GM21576 (cell line): ENCODE measurements at regions not wholly inside any gene's neighbourhood (a gene's known extent, or its start where the extent isn't known, plus 50 kb on each side); places are given as distances from the start of the nearest gene placed in this dataset.

Experiments
- ATAC-seq: cut with Tn5 transposase; IDR thresholded peaks from one replicate; pipeline ENCODE4 v1.9.1; 2021; ENCODE audit warnings: mild to moderate bottlenecking, moderate library complexity; ENCODE audit not compliant: unreplicated experiment

DNA sequence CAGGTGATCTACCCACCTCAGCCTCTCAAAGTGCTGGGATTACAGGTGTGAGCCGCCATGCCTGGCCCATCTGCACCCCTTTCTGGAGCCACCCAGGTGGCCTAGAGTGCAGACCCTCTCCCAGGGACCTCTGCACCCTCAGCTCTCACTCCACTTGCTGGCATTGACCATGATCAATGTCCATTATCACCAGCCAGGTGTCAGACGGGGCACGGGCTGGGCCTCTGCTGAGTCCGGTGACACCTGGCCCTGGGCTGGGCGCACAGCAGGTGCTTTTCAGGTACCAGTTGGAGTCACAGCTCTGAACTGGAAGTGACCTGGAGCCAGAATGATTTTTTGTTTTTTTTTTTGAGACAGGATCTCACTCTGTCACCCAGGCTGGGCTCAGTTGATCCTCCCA is 91.8 kb upstream of the PMEPA1 start:
- no peak for ATAC-seq

DNA sequence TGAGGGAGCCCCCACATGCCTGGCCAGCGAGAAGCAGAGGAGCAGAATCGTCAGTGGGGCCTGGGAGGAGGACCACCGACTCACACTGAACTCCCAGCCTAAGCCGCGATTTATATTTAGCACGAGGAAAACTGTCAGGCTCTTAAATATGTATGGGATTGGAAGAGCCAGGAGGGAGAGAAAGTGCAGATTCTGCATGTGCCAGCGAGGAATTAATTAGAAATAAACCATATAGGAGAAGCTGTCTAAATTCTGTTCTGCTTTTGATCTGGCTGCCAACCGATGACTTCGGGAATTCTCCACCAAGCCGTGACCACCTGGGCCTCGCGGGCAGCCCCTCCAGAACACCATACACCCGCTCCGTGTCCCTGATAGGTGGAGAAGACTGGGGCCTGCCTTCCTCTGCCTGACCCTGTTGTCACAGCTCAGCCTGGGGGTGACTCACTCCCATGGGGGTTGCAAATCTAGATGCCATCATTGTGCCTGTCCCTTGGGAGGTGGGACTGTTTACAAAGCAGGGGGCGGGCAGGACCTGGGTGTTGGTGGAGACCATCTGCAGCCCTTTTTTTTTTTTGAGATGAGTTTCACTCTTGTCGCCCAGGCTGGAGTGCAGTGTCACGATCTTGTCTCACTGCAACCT is 91.1 kb upstream of the PMEPA1 start:
- no peak for ATAC-seq

DNA sequence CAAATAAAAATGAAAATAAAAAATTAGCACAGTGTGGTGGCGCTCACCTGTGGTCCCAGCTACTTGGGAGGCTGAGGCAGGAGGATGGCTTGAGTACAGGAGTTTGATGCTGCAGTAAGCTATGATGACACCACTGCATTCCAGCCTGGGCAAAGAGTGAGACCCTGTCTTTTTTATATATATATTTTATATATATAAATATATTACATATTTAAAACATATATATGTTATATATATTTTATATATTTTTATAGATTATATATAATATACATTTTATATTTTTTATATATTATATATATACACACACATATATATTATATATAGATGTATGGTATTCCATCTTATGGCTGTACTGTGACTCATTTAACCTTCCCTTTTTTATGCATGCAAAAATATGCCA is 87.6 kb upstream of the PMEPA1 start:
- ATAC-seq: no peak

DNA sequence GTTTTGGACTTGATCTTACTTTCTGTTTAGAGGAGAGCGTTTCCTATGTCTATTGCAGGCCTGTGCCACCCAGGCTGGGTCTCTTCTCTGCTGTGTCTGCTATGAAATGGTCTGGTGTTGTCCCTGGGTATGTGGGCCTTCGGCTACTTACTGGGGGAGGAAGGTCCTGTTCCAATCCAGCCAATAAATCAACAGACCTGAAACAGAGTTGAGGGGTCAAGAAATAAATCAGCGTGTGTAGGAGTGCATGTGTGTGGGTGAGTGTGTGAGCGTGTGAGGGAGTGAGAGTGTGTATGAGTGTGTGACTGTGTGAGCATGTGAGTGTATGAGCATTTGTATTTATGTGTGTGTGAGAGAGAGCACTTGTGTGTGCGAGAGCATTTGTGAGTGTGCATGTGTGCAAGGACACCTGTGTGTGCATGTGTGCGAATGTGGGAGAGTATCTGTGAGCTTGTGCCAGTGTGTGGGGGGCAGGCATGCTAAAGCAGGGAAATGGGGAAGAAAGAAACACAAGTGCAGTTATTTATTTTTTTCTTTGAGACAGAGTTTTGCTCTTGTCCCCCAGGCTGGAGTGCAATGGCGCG is 86.3 kb upstream of the PMEPA1 start:
- ATAC-seq: no peak

DNA sequence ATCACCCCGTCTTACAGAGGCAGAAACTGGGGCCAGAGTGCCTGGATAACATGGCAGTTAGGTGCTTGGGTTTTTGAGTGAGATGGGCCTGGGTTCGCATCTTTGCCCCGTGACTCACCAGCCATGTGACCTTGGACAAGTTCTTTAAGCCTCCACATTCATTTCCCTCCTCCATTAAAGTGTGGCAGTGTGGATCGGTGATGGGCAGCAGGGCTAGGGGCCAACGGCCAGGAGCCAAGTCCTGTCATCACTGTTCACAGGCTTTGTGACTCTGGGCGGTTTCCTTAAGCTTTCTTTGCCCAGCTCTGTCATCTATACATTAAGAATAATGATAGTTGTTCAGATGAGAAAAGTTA is 85.5 kb upstream of the PMEPA1 start:
- no peak for ATAC-seq

DNA sequence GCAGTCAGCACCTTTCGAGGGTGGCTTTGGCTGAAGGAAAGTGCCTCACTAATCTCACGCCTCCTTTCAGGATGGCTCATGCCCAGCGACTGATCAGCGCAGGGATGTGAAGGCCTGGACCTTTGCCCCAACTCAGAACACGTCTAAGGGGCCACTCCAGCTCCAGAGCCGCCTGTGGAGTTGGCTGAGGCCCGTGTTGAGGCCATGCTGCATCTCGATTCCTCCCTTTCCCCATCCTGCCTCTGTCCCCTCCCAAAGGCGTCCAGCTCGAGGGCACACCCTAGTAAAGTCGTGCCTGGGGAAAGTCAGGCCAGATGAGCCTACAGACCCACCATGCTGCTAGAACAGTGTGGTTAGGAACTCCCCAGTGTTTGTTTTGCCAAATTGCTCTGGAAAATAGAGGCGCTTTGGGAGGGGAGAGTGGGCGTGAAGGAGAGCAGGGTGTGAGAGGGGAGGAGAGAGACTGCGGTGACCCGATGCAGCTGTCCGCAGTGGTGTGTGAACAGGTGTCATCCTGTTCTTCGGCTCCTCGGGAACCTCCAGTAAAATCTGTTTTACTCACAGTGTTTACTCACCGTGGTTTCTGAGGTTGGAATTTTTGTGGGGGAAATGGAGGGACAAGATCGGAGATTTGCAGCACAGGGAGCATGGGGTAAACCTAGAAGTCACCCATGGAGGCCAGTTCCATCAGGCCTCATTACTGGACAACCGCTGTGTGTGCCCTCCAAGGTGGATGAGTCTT is 85.0 kb upstream of the PMEPA1 start:
- no peak for ATAC-seq

DNA sequence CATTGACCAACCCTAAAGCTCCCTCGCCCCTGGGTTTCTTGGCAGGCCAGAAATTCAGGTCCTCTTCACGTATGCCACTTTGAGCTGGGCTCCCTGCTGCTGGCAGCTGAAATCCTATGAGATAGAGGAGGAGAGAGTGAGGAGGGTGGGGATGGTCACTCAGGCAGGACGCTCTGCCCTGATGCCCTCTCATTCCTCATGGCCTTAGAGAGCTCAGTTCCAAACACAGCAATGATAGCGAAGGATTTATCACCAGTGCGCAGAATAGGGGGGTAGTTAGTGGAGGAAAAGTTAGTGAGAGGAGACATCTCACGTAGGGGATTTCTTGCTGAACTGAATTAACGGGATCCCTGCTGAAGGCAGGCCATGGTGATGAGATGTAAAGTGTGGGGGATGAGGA is 84.2 kb upstream of the PMEPA1 start:
- no peak for ATAC-seq

DNA sequence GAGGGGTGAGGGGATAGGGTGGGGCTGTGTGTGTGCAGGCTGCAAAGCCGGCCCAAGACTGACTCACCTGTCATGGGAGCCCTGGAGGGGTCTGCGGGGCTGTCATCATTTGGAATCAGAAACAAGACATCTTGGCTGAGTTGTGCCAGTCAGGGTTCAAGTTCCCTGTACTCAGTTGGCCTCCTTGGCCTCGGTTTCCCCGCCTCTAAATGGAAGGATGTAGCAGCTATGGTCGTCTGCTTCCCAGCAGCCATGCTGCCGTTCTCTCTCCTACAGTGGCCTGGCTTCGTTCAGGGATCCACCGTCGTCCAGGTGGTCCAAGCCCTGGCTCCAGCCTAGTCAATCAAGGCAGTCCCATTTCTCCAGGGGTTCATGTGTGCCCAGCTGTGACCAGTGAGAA is 83.6 kb upstream of the PMEPA1 start:
- ATAC-seq: no peak

DNA sequence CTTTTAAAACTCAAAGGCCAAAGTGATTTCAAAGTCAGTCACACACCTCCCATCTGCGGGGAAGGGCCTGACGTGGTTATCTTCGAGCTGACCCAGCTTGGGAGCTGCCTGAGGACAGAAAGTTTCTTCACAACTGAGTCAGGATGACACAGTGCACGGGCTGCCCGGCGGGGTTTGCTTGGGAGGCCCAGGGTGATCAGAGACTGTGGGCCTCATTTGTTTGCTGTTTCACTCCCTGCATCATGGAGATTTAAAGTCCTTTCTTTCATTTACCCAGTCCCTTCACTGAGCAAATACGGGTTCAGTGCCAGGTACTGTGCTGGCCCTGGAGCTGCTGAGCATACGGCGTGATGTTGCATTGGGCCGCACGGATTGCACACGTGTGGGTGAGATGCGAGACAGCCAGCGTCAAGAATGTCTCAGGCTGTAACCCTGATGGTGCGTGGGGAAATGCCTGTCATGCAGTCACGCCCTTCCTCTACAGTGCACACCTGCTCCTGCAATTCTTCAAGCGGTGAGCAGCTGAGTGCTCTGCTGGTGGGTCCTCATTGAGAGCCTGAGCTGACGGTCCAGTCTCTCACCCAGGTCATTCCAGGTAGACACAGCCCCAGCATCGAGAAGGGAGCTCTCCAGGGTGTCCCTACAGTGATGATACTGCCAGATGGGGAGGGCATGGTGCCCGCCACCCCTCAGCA is 82.7 kb upstream of the PMEPA1 start:
- no peak for ATAC-seq

DNA sequence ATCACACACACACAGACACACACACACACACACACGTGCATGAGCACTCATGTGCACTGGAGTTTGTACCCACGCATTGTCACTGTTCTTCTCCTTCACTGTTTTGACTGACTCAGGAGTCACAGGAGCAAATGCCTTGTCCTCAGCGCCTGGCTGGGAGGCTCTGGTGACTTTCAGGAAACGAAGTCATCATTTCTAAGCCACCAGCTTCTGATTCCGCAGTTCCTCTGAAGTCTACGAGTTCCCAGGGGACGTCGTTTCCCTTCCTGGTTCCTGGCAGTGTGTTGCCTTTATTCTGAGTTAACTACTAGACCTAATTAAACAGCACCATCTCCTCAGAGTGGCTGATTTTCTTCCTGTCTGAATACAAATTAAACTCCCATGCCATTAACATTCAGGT is 82.2 kb upstream of the PMEPA1 start:
- no peak for ATAC-seq

DNA sequence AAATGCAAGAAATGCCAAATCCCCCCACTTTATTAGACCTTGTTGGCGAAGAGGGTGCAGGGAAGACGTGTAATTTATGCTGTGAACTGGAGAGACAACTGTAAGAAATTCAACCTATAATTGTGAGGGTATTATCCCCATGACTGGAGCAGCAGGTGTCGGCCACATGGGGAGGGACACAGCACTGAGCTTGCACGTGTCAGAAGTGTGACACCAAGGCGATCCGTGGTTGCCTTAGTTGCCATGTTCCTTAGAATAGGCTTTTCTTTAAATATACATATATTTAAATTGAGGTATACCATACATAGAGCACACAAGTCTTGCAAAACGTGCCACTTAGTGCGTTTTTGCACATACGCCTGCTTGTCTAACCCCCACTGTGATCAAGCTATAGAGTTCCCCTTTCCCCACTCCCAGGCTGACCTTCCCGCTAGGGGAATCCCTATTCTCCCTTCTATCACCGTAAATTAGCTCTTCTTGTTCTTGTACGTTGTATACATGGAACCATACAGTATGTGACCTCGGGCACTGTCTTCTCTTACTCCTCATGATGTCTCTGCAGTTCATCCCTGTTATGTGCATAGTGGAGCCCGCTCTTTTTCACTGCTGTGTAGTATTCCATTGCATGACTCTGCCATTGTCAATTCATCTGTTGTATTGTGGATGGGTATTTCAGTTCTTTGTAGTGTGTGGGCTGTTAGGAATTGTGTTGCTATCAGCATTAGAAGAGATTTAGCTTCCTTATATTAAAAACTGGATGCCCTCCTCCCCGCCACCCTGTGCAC is 81.6 kb upstream of the PMEPA1 start:
- ATAC-seq: no peak

DNA sequence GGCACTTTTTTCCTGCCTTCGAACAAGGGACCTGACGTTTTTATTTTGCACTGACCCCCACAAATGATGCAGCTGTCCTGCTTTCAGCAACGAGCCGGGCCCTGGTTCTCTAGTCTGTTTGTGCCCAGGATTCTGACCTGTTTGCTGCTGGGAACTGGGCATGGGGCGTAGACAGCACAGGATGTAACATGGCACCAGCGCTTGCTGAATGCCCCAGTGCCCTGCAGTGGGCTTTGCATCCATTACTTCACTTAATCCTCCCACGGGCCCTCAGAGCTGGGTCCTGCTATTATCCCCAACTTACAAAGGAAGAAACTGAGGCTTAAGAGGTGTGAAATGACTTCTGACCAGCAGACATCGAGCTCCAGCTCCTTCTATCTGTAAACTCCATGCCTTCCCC is 80.4 kb upstream of the PMEPA1 start:
- no peak for ATAC-seq

DNA sequence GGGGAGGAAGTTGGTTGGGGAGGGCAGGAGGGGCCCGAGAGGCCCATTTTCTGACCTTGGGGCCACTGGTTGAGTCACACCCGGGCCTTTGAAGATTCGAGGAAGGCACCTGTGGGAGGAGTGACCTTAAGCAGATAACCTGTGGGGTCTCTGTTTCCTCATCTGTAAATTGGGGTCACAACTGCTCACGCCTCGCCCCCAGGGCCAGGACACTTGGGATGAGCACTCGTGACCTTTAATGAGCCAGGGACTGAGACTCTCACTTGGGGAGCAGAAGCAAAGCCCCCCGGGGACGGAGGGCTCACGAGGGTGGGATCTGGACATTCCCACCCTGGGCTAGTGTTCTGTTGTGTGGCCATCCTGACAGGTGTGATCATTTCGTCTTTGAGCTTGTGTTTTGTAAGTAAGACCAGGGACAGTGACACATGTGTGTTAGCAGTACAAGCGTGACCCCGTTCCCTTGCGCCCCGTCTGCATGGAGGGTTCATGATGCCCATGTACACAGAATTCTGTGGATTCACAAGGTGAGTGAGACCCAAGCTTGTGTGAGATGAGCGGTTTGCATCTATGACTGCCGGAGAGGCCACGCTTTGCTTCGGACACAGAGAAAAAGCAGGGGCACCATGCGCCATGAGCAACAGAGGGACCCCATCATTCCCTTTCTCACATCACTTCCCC is 79.3 kb upstream of the PMEPA1 start:
- no peak for ATAC-seq

DNA sequence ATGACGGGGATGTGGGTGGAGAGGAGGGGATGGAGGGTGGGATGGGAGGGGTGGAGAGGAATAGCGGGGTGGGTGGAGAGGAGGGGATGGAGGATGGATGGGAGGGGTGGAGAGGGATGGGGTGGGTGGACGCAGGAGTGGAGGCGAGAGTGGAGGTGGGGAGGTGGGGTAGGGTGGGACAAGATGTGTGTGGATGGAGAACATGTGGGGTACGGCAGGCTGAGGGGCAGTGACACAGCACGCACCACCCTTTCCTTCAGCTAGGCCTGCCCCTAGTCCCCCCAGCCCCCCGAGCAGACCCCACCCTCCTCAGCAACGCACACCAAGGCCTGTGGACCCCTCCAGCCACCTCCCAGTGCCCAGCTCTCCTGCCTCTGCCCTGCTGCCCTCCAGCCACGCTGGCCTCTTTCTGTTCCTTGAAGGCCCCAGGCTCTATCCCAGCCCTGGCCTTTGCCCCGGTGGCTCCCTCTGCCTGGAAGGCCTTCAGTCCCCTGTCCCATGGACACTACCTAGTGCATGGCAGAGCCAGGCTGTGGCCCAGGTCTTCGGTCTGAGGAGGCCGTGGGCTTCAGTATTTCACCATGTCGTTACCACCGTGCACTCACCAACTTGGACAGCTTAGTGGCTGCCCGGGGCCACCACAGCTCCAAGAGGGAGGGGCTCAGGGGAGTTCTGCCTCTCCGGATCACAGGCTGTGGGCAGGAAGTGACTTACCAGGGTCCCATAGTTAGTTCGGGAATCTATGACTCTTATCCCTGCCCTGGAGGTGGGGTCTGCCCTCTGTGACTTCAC is 78.4 kb upstream of the PMEPA1 start:
- ATAC-seq: no peak

DNA sequence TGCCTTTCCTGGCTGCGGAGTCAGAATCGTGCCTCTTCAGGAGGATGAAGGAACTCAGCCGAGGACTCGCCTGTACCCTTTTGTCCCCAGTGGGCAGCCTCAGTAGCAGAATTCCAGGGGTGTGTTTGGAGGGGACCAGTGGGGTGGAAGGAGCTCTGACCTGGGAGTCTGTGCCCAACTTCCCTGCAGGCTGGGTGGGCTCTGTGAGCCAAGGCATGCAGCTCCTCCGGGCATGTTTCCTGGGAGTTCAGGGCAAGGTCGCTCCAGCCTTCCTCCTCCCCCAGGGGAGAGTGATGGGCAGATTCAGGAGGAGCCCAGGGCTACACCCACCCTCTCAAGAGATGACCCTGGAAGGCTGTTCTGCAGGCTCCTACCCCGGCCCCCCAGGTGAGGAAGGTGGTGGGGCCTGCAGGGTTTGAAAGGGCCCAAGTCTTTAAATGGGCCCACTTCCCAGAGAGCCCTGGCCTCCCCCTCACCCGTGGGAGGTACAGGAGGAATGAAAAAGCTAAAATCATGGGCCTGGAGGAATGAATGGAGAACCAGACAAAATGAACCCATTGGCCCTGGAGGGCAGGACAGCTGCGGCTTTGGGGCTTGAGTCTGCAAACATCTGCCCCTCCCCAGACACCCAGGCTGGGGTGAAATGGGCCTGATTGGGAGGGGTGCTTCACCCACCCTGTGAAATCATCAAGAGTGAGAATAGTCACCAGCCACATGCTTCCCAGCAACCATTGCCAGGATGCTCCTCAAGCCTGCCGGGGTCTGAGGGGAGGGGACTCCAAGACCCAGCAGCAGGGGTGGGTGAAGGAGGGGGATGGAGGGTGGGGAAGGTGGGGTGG is 77.6 kb upstream of the PMEPA1 start:
- no peak for ATAC-seq

DNA sequence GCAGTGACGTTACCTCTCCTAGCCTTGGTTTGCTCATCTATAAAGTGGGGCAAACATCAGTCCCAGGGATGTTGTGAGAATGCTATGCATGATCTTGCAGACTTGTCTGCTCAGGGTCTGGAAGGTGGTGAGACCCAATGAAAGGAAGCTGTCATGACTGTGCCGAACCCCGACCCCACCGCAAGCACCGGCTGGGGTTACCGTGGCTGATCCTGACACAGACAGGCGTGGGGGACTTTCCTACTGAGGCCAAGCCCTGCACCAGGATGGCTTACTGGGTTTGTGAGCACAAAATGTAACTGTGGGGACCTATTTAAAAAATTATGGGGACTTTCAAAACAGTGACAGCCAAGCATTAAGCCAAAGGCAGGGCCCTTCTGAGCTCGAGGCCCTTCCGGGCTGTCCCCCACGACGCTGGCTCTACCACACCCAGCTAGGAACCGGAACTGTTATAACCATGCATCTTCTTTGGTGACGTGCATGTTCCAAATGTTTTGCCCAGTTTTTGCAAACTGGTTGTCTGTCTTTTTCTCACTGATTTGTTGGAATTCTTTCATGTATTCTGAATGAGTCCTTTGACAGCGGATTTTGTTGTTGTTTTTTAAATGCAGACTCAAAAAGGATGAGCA is 76.6 kb upstream of the PMEPA1 start:
- no peak for ATAC-seq

DNA sequence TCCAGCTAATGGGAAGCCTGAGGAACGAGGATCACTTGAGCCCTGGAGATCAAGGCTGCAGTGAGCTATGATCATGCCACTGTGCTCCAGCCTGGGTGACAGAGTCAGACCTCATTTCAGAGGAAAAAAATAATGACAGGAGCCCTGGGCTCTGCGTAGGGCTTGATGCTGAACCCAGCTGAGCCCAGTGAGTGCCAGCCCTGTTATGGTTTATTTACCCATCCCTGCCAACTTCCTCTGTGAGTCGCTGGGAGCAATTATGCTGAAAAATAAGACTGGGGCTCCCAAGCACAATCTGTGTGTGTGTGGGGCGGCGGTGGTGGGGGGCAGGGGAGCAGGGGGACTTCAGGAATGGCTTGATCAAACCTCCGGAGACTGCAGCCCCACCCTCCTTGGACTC is 75.9 kb upstream of the PMEPA1 start:
- ATAC-seq: no peak

DNA sequence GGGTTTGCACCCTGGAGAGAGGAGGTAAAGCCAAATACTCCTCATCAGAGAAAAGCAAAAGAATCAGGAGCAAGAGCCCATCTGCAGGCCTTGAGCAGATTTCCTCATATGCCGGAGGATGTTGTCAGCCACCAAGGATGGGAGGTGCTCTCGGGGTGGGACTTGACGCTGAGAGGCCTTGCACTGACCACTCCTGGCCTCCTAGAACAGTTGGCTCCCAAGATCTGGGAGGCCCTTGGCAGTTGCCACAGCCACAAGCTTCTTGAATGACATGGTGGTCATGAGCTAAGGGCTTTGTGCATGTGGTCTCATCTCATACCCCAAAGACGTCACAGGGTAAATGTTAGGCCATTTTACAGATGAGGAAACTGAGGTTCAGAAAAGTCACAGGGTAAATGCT is 75.2 kb upstream of the PMEPA1 start:
- no peak for ATAC-seq
